GM12865 (cell line): ENCODE measurements at regions not wholly inside any gene's neighbourhood (a gene's known extent, or its start where the extent isn't known, plus 50 kb on each side); places are given as distances from the start of the nearest gene placed in this dataset.
"Not testable (repeated sequence)": the region's sequence is repeated elsewhere in the genome, so short reads cannot be mapped to it uniquely, and the experiment has no call there.

ENCODE experiments used
- DNase-seq: peaks from one replicate; pipeline ENCODE4 v3.0.0; 2010; ENCODE audit warnings: low read depth
- H3K4me3 ChIP-seq: 2 replicates; pipeline ENCODE4 v1.5.1; 2011; ENCODE audit warnings: mild to moderate bottlenecking, low read depth, low read length, control low read depth
- TF ChIP-seq, protein P1 (sequence below): IDR thresholded peaks from 2 replicates; pipeline ENCODE4 v1.5.1; 2011; ENCODE audit warnings: low read length, control low read depth, low read depth, inconsistent platforms; ENCODE audit not compliant: insufficient read depth; ENCODE audit errors: missing control alignments

DNA sequence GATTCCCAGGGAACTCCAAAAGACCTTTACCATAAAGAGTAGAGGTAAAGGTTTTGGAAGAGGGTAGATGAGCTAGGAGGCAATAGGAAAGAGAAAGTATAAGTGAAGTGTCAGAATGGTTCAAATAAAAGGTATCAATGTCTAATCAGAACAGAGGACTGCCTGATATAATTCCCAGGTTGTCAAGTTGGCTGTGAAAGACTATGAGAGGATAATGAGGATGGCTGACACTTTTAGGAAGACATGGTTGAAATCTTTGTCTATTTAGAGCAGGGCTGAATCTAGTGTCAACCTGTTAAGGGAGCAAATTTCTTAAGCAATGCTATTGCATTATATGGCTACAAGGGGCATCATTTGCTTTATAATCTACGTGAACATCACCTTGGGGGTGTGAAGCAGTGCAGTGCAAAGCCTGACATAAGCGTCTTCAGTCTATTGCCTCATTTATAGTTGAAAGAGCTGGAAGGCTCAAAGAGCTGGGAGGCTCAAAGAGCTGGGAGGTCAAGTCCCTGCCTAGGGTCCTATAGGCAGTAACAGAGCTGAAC, 308.3 kb upstream of the DEPDC1 start:
- no peak overlapping the region for H3K4me3 ChIP-seq
- no peak for DNase-seq
- TF ChIP-seq, protein P1, sequence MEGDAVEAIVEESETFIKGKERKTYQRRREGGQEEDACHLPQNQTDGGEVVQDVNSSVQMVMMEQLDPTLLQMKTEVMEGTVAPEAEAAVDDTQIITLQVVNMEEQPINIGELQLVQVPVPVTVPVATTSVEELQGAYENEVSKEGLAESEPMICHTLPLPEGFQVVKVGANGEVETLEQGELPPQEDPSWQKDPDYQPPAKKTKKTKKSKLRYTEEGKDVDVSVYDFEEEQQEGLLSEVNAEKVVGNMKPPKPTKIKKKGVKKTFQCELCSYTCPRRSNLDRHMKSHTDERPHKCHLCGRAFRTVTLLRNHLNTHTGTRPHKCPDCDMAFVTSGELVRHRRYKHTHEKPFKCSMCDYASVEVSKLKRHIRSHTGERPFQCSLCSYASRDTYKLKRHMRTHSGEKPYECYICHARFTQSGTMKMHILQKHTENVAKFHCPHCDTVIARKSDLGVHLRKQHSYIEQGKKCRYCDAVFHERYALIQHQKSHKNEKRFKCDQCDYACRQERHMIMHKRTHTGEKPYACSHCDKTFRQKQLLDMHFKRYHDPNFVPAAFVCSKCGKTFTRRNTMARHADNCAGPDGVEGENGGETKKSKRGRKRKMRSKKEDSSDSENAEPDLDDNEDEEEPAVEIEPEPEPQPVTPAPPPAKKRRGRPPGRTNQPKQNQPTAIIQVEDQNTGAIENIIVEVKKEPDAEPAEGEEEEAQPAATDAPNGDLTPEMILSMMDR, result no peak

DNA sequence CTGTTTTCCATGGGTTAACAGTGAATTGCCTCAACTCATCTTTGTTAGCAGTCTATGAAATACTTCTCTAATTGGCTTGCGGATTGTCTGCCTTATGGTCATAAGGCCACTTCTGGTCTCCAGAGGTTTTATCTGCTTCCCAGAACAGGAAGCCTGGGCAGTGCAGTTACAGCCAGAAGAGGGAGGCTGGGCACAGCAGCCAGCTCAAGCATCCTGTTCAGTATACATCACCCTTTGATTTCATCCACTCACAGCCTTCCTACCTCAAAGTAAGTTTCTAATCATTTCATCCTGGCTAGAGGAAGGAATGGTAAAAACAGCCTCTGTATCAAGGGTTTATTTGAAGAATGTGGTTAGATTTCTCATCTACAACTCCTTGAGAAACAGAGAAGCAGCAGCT, 311.5 kb upstream of the DEPDC1 start:
- DNase-seq, result no peak
- H3K4me3 ChIP-seq, result no peak overlapping the region
- TF ChIP-seq, protein P1, result no peak

DNA sequence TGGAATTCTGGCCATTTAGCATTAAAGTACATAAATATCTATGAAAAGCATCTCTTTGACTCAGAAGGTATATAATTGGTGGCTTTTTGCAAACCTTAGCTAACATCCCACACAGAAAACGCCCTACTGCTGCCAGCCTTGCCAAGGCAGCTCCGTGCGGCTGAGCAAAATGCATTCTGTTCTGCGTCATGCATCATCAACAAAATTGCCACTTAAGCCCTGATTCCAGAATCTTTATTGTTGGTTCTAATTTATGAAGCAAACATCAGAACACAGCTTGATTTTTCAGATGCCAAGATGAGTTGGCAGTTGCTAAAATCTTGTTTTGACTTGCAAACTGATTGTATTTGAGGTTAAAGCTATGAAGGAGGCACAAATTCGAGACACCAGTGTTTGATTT, 314.9 kb upstream of the DEPDC1 start:
- no peak for DNase-seq
- TF ChIP-seq, protein P1, result no peak
- H3K4me3 ChIP-seq, result no peak overlapping the region

DNA sequence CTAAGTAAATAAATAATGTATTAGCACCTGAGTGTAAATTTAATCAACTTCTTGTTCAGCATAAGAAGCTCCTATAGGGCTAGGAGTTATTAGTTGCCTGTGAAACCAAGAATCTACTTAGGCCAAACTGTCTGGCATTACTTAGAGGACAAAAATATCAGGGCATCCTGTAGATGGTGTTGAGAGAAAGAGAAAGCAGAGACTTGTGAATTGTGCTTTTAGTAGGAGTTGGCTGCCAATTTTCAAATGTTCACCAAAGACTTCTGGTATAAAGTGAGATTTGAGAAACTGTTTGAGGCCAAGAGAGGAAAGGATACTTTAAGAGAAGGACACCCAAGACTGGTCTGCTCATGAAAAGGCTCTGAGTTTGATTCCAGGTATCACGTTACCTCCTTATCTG, 315.5 kb upstream of the DEPDC1 start:
- TF ChIP-seq, protein P1, result no peak
- H3K4me3 ChIP-seq, result no peak overlapping the region
- no peak for DNase-seq

DNA sequence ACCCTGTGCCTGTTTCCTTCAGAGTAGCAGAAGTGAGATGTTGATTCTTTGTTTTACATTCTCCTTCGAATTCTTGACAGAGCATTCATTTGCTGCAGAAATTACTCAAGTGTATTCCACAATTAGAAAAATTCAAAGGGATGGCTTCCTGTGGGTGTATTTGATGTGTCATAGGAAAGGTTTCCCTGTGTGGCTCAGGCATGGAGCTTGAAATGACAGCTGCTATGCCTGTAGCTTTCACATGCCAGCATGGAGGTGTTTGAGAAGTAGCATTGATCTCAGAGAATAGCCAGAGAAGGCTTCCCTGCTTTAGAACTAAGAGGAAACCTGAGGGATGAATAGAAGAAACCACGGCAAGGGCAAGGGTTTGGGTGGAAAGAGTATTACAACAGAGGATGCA, 317.2 kb upstream of the DEPDC1 start:
- TF ChIP-seq, protein P1, result no peak
- no peak overlapping the region for H3K4me3 ChIP-seq
- DNase-seq, result no peak

DNA sequence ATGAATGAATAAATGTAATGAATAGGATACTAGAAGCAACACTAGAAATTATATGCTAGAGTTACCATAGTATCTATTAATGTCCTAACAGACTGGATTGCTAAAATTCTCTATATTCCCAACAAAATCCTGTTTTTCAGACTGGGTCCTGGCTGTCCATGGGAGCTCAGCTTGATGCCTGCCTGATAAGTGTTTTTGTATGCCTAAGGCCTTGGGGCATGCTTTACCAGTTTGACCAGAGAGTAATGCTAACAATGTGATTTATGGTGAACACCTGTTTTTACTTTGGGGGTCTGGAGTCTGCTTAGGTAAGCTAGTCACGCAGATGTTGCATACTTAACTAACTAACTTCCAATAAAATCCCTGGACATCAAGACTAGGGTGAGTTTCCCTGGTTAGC, 318.8 kb upstream of the DEPDC1 start:
- no peak overlapping the region for H3K4me3 ChIP-seq
- DNase-seq, result no peak
- TF ChIP-seq, protein P1, result no peak

DNA sequence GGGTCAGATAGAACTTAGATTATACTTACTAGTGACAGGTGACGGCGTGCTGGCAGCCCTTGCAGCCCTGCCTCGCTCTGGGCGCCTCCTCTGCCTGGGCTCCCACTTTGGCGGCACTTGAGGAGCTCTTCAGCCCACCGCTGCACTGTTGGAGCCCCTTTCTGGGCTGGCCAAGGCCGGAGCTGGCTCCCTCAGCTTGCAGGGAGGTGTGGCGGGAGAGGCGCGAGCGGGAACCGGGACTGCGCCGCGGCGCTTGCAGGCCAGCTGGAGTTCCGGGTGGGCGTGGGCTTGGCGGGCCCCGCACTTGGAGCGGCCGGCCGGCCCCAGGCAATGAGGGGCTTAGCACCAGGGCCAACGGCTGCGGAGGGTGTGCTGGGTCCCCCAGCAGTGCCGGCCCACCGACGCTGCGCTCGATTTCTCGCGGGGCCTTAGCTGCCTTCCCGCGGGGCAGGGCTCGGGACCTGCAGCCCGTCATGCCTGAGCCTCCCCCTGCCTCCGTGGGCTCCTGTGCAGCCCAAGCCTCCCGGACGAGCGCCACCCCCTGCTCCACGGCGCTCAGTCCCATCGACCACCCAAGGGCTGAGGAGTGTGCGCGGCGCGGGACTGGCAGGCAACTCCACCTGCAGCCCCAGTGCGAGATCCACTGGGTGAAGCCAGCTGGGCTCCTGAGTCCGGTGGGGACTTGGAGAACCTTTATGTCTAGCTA, 320.8 kb upstream of the DEPDC1 start:
- DNase-seq, H3K4me3 ChIP-seq: not testable (repeated sequence)
